Right lobe of liver (tissue), 4 donors: ENCODE measurements at regions not wholly inside any gene's neighbourhood (a gene's known extent, or its start where the extent isn't known, plus 50 kb on each side); places are given as distances from the start of the nearest gene placed in this dataset.

Experiments
- CTCF ChIP-seq, 4 donors: fragments of 200-600 bp in 3 of 4; fragments of 450-650 bp in 1 of 4; IDR thresholded peaks; one replicate each; pipeline versions ENCODE4 v1.5.1 to v1.8.0; 2016 to 2022; ENCODE audit warnings: antibody characterized with exemption in 4 of 4, mild to moderate bottlenecking in 2 of 4
- POLR2A ChIP-seq: fragments of 450-650 bp; IDR thresholded peaks from one replicate; pipeline ENCODE4 v1.6.1; 2017; ENCODE audit warnings: antibody characterized with exemption, mild to moderate bottlenecking
- donor health status: DM: no; HTN: no; CAD: no.
- donor health status: DM: no; HTN: no; CAD: no.
- donor health status: DM: no; HTN: yes; CAD: no.

- TF ChIP-seq CTCF (IDR thresholded peaks at IDR 0.05) (no peak), POLR2A (no peak)
Measured at GRCh38 chr4:138828926-138829325, 186.7 kb upstream of the NOCT start.
